RWPE2 (cell line): ENCODE measurements at regions not wholly inside any gene's neighbourhood (a gene's known extent, or its start where the extent isn't known, plus 50 kb on each side); places are given as distances from the start of the nearest gene placed in this dataset.

ENCODE experiments used
- ATAC-seq: fragments of 200-7000 bp; cut with Tn5 transposase; 3 replicates; pipeline ENCODE4 v1.9.1; 2021; ENCODE audit warnings: low read depth
- DNase-seq: peaks from one replicate; pipeline ENCODE4 v3.0.0-alpha.2; 2020; ENCODE audit warnings: low spot score
- H3K27ac ChIP-seq: fragments of 450-650 bp; 2 replicates; pipeline ENCODE4 v1.5.1; 2017; ENCODE audit warnings: mild to moderate bottlenecking; ENCODE audit not compliant: poor library complexity, severe bottlenecking
- H3K27me3 ChIP-seq: fragments of 250-450 bp; sonication (Bioruptor Pico); 2 replicates; pipeline ENCODE4 v1.5.1; 2021; ENCODE audit warnings: mild to moderate bottlenecking, moderate library complexity; ENCODE audit not compliant: insufficient read depth, poor library complexity, severe bottlenecking
- H3K36me3 ChIP-seq: fragments of 250-450 bp; sonication (Bioruptor Pico); 2 replicates; pipeline ENCODE4 v1.5.1; 2020; ENCODE audit warnings: low read depth, mild to moderate bottlenecking, moderate library complexity
- H3K4me1 ChIP-seq: fragments of 250-450 bp; sonication (Bioruptor Pico); 2 replicates; pipeline ENCODE4 v1.5.1; 2021; ENCODE audit warnings: mild to moderate bottlenecking, moderate library complexity; ENCODE audit not compliant: insufficient read depth, poor library complexity, severe bottlenecking
- H3K4me3 ChIP-seq: fragments of 250-450 bp; sonication (Bioruptor Pico); 2 replicates; pipeline ENCODE4 v1.5.1; 2021; ENCODE audit warnings: mild to moderate bottlenecking, moderate library complexity; ENCODE audit not compliant: severe bottlenecking
- H3K9me3 ChIP-seq: fragments of 250-450 bp; sonication (Bioruptor Pico); 2 replicates; pipeline ENCODE4 v1.5.1; 2021; ENCODE audit warnings: mild to moderate bottlenecking, moderate library complexity; ENCODE audit not compliant: severe bottlenecking
- TF ChIP-seq, protein P1 (sequence below): fragments of 450-650 bp; IDR thresholded peaks from one replicate; pipeline ENCODE4 v1.5.1; 2017; ENCODE audit warnings: mild to moderate bottlenecking, moderate library complexity; ENCODE audit not compliant: poor library complexity, severe bottlenecking

DNA sequence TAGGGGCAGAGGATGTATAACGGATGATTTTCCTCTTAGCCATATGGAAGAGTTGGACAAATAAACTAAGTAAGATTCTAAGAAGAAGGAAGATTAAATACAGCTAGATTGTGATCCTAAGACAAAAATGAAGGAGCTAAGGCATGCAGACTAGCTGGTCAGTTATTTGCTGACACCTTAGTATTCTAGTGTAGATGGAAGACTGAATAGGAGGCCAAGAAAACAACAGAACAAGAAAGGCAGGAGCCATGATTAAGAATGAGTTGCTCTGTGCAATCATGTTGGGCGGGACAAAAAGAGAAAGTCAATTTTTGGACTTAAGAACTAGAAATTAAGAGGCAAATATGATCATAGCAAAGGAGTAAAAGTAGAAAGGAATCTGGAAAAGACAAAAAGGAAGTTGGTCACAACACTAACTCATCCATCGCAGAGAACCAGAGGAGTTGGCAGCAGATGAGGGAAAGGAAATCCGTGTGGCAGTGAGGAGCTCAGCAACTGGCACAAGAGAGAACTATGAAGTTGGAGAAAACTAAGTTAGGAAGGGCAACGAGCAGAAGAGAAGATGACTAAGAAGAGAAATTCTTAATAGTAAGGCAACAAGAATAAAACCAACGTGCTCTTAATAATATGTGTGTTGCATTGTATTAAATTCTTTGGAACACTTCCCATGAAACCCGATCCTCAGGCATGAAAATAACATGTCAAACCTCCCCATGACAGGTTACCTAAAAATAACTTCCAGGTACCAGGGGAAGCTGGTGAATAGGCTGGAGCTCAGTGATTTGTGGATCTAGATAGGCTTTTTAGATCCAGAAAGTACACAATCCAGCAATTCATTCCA, 234.4 kb downstream of the LTN1 start:
- H3K27me3 ChIP-seq = no peaks in the 10 kb centered on the region
- ATAC-seq (0 out of 3 replicates have a peak, but pooled peaks have one; percentile 38), DNase-seq (no peak)
- no peak overlapping the region for H3K27ac ChIP-seq
- no peak overlapping the region for H3K4me3 ChIP-seq
- TF ChIP-seq, protein P1, sequence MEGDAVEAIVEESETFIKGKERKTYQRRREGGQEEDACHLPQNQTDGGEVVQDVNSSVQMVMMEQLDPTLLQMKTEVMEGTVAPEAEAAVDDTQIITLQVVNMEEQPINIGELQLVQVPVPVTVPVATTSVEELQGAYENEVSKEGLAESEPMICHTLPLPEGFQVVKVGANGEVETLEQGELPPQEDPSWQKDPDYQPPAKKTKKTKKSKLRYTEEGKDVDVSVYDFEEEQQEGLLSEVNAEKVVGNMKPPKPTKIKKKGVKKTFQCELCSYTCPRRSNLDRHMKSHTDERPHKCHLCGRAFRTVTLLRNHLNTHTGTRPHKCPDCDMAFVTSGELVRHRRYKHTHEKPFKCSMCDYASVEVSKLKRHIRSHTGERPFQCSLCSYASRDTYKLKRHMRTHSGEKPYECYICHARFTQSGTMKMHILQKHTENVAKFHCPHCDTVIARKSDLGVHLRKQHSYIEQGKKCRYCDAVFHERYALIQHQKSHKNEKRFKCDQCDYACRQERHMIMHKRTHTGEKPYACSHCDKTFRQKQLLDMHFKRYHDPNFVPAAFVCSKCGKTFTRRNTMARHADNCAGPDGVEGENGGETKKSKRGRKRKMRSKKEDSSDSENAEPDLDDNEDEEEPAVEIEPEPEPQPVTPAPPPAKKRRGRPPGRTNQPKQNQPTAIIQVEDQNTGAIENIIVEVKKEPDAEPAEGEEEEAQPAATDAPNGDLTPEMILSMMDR = no peak
- no peaks in the 10 kb centered on the region for H3K36me3 ChIP-seq
- no peaks in the 10 kb centered on the region for H3K4me1 ChIP-seq
- no peaks in the 10 kb centered on the region for H3K9me3 ChIP-seq

DNA sequence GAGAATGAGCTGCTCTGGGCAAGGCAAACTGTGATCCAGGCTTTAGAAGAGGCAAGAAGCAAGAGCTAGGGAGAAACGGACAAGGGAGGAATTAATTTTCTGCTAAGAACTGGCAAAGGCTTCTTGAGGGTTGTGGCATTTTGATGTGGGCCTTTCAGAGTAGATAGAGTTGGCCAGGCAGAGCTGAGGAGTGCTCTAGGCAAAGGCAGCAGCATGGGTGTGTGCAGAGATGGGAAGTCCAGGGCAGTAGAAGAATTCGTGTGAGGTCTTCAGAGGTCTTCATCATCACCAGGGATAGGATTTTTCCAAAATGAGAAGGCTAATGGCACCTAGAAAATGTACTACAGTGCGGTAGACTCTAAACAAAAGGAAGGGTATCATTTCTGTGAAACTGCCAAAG, 237.8 kb downstream of the LTN1 start:
- Histone ChIP-seq H3K4me1 (no peaks in the 10 kb centered on the region), H3K27ac (no peak overlapping the region), H3K36me3 (no peaks in the 10 kb centered on the region), H3K27me3 (no peaks in the 10 kb centered on the region), H3K9me3 (no peaks in the 10 kb centered on the region), H3K4me3 (no peak overlapping the region)
- ATAC-seq (no peak), DNase-seq (no peak)
- TF ChIP-seq, protein P1 = no peak

DNA sequence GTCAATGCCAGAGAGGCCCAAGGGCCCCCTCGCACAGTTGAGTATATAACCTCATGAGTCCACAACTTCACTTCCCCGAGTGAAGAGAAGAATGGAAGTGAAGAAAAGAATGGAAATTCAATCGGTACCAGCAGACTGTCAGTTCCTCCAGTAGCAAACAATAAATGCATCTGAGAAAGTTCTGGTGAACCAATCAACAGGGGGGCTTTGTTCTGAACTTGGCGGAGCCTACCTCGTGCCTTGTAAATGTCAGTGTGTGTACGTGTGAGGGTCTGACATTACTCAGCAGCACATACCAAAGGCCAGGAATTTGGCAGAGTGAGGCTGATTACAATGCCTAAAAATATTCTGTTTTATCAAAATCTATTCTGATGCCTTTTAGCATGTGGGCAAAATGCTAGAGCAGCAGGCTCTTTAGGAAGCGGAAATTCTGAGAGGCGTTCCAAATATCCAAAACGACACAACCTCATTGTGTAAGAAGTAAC, 238.5 kb downstream of the LTN1 start:
- Histone ChIP-seq H3K4me3 (no peak overlapping the region), H3K4me1 (no peaks in the 10 kb centered on the region), H3K36me3 (no peaks in the 10 kb centered on the region), H3K27me3 (no peaks in the 10 kb centered on the region), H3K9me3 (no peaks in the 10 kb centered on the region), H3K27ac (no peak overlapping the region)
- no peak for ATAC-seq
- TF ChIP-seq, protein P1 = no peak
- DNase-seq = no peak

DNA sequence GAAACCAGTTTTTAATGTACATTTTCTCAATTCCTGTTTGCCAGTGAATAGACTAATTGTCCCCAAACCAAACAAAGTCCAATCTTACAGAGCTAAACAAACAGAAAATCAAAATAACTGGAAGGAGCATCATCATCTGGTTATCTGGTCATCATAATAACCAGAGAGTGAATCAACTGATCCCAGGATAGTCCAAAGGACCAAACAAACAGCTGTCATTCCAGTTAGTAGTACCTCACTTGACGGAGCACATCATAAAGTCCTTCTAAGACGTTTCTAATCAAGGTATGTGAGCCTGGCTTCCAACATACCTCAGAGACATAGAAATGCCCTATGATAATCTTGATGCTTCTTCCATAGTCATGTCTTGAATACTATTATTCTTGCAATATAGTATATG, 240.5 kb downstream of the LTN1 start:
- Histone ChIP-seq H3K27ac (no peak overlapping the region), H3K36me3 (no peaks in the 10 kb centered on the region), H3K4me3 (no peak overlapping the region), H3K9me3 (no peaks in the 10 kb centered on the region), H3K4me1 (no peaks in the 10 kb centered on the region), H3K27me3 (no peaks in the 10 kb centered on the region)
- DNase-seq (no peak), ATAC-seq (no peak)
- TF ChIP-seq, protein P1 = no peak

DNA sequence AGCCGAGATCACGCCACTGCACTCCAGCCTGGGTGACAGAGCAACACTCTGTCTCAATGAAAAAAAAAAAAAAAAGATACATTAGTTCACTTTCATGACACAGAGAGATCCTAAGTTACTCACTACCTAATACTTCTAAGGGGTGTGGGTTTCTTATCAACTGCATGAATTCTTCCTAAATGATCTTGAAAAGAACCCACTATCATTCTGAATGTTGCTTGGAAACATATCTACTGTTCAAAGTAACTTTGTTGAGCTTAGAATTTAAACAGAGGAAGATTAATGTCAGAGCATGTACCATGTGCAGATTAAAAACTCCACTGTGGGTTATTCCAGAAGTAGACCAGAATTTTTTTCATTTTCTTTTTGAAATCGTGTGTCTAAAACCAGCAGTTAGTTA, 241.5 kb downstream of the LTN1 start:
- no peak overlapping the region for H3K4me3 ChIP-seq
- no peak overlapping the region for H3K27ac ChIP-seq
- DNase-seq (no peak), ATAC-seq (no peak)
- TF ChIP-seq, protein P1 = no peak
- H3K27me3 ChIP-seq = no peaks in the 10 kb centered on the region
- no peaks in the 10 kb centered on the region for H3K36me3 ChIP-seq
- no peaks in the 10 kb centered on the region for H3K9me3 ChIP-seq
- H3K4me1 ChIP-seq = no peaks in the 10 kb centered on the region
